A549 (cell line): ENCODE measurements at regions not wholly inside any gene's neighbourhood (a gene's known extent, or its start where the extent isn't known, plus 50 kb on each side); places are given as distances from the start of the nearest gene placed in this dataset.

ENCODE experiments used
- CHD2 ChIP-seq: fragments of 150-350 bp; IDR thresholded peaks from 2 replicates; pipeline ENCODE4 v1.6.1; 2014; ENCODE audit warnings: low read length; ENCODE audit not compliant: partially characterized antibody
- RCOR1 ChIP-seq: fragments of 150-350 bp; IDR thresholded peaks from 2 replicates; pipeline ENCODE4 v1.6.1; 2014; ENCODE audit warnings: antibody characterized with exemption, low read length, low read depth
- TF ChIP-seq, protein P1 (sequence below): fragments of >200 bp; sonication (Bioruptor Twin); formaldehyde crosslinking; IDR thresholded peaks from 3 replicates; pipeline ENCODE4 v1.5.1; 2016
- TF ChIP-seq, protein P2 (sequence below): fragments of 200-600 bp; sonication (generic); IDR thresholded peaks from 2 replicates; pipeline ENCODE4 v1.6.1; 2016; ENCODE audit warnings: antibody characterized with exemption, mild to moderate bottlenecking, moderate library complexity

DNA sequence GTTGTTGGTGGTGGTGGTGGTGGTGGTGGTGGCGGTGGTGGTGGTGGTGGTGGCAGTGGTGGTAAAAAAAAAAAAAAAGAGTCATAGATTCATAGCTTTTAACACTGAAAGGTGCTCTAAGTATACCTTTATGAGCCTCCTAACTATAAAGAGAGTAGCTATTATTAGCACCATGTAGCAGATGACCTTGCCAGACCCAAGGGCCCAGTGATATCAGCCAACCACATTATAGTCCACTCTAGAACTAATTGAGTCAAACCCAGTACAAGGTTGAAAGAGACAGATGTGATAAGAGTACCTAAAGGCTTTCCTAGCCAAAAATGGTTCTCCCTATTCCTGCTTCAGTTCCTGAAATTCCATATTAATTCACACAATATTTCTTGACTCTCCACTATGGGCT, 245.3 kb downstream of the HACE1 start:
- TF ChIP-seq, protein P1, sequence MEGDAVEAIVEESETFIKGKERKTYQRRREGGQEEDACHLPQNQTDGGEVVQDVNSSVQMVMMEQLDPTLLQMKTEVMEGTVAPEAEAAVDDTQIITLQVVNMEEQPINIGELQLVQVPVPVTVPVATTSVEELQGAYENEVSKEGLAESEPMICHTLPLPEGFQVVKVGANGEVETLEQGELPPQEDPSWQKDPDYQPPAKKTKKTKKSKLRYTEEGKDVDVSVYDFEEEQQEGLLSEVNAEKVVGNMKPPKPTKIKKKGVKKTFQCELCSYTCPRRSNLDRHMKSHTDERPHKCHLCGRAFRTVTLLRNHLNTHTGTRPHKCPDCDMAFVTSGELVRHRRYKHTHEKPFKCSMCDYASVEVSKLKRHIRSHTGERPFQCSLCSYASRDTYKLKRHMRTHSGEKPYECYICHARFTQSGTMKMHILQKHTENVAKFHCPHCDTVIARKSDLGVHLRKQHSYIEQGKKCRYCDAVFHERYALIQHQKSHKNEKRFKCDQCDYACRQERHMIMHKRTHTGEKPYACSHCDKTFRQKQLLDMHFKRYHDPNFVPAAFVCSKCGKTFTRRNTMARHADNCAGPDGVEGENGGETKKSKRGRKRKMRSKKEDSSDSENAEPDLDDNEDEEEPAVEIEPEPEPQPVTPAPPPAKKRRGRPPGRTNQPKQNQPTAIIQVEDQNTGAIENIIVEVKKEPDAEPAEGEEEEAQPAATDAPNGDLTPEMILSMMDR, result no peak
- TF ChIP-seq RCOR1 (no peak), CHD2 (no peak)
- TF ChIP-seq, protein P2, sequence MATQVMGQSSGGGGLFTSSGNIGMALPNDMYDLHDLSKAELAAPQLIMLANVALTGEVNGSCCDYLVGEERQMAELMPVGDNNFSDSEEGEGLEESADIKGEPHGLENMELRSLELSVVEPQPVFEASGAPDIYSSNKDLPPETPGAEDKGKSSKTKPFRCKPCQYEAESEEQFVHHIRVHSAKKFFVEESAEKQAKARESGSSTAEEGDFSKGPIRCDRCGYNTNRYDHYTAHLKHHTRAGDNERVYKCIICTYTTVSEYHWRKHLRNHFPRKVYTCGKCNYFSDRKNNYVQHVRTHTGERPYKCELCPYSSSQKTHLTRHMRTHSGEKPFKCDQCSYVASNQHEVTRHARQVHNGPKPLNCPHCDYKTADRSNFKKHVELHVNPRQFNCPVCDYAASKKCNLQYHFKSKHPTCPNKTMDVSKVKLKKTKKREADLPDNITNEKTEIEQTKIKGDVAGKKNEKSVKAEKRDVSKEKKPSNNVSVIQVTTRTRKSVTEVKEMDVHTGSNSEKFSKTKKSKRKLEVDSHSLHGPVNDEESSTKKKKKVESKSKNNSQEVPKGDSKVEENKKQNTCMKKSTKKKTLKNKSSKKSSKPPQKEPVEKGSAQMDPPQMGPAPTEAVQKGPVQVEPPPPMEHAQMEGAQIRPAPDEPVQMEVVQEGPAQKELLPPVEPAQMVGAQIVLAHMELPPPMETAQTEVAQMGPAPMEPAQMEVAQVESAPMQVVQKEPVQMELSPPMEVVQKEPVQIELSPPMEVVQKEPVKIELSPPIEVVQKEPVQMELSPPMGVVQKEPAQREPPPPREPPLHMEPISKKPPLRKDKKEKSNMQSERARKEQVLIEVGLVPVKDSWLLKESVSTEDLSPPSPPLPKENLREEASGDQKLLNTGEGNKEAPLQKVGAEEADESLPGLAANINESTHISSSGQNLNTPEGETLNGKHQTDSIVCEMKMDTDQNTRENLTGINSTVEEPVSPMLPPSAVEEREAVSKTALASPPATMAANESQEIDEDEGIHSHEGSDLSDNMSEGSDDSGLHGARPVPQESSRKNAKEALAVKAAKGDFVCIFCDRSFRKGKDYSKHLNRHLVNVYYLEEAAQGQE, result no peak
